Spleen (tissue), 7 donors: ENCODE measurements at regions not wholly inside any gene's neighbourhood (a gene's known extent, or its start where the extent isn't known, plus 50 kb on each side); places are given as distances from the start of the nearest gene placed in this dataset.

Experiments used
- CTCF ChIP-seq, 11 experiments: fragments of 200-600 bp in 7 of 11; fragments of 450-650 bp in 4 of 11; sonication (generic) in 4 of 11; IDR thresholded peaks in 8 of 11; conservative IDR thresholded peaks in 3 of 11; 1 replicate in 7 of 11; 2 replicates in 4 of 11; pipeline versions ENCODE4 v1.4.0 to v1.8.0; 2016 to 2021; ENCODE audit warnings: antibody characterized with exemption in 11 of 11, inconsistent platforms in 4 of 11, mild to moderate bottlenecking in 1 of 11
- POLR2A ChIP-seq, 3 donors: fragments of 450-650 bp; IDR thresholded peaks; one replicate each; pipeline ENCODE4 v1.5.1; 2017; ENCODE audit warnings: antibody characterized with exemption in 3 of 3, mild to moderate bottlenecking in 1 of 3
- POLR2AphosphoS5 ChIP-seq, 3 donors: sonication (generic); formaldehyde crosslinking; IDR thresholded peaks; one replicate each; pipeline ENCODE4 v1.5.1; 2017; ENCODE audit warnings: antibody characterized with exemption in 3 of 3
- donor health status: DM: no; HTN: no; CAD: no; lungs with moderate emphysema.
- donor health status: DM: no; HTN: no; CAD: no.
- donor health status: DM: no; HTN: no; CAD: no.

DNA sequence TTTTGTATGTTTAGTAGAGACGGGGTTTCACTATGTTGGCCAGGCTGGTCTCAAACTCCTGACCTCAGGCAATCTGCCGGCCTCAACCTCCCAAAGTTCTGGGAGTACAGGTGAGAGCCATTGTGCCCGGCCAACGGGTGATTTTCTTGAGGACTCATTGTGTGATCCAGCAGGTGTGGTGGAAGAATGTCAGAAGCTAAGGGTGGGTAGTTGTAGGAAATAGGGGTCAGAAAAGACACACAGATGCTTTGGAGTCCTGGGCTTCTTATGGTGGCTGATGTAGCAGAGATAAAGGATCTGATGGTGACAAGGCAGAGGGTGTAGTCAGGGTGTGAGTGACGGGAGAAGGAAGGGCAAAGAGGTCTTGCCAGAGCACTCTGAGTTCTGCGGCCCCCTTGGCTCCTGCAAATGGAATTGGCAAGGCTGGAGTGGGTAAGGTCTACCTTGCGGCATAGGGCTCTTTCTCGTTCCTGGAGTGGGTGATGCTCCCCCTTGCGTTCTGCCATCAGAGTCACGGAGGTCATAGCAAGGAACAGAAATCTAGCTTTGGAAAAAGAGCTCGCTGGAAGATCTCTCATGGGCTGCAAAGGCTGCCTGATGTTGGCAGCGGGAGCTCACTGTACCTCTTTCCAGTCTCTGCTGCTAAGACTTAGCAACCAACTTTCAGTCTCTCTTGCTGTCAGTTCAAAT is 97.2 kb downstream of the SREK1 start:
- TF ChIP-seq POLR2A (IDR thresholded peaks at IDR 0.05), result no peak
- TF ChIP-seq CTCF (IDR thresholded peaks at IDR 0.05 in 8 of 11, conservative IDR thresholded peaks at IDR 0.05 in 3 of 11), result no peak
- no peak for TF ChIP-seq POLR2AphosphoS5 (IDR thresholded peaks at IDR 0.05)
